Gastrocnemius medialis (tissue), 4 donors: ENCODE measurements at regions not wholly inside any gene's neighbourhood (a gene's known extent, or its start where the extent isn't known, plus 50 kb on each side); places are given as distances from the start of the nearest gene placed in this dataset.

Experiments used
- ATAC-seq, 2 donors: fragments of 150-250 bp; one replicate each; pipeline ENCODE4 v1.9.1; 2016
- DNase-seq, 2 donors: peaks; one replicate each; pipeline ENCODE4 v3.0.0-alpha.2; 2019
- H3K27ac ChIP-seq, 4 donors: fragments of 200-600 bp; sonication (generic); 1 replicate in 1 of 4; 2 replicates in 3 of 4; pipeline ENCODE4 v1.5.1; 2016 to 2018; ENCODE audit warnings: mild to moderate bottlenecking in 2 of 4, moderate library complexity in 1 of 4
- H3K27me3 ChIP-seq, 3 donors: fragments of 200-600 bp; sonication (generic) in 2 of 3; 1 replicate in 1 of 3; 2 replicates in 2 of 3; pipeline versions ENCODE4 v1.5.1 to v1.6.0; 2016 to 2019; ENCODE audit warnings: mild to moderate bottlenecking in 1 of 3, moderate library complexity in 1 of 3
- H3K36me3 ChIP-seq, 2 donors: fragments of 200-600 bp; sonication (generic) in 1 of 2; one replicate each; pipeline ENCODE4 v1.5.1; 2017 to 2018
- H3K4me1 ChIP-seq, 2 donors: fragments of 200-600 bp; sonication (generic) in 1 of 2; one replicate each; pipeline ENCODE4 v1.5.1; 2016 to 2017; ENCODE audit warnings: mild to moderate bottlenecking in 2 of 2
- H3K4me3 ChIP-seq, 4 donors: fragments of 200-600 bp; sonication (generic) in 3 of 4; 1 replicate in 1 of 4; 2 replicates in 3 of 4; pipeline ENCODE4 v1.5.1; 2016 to 2019; ENCODE audit warnings: mild to moderate bottlenecking in 2 of 4
- H3K9me3 ChIP-seq, 3 donors: fragments of 200-600 bp; sonication (generic) in 2 of 3; 1 replicate in 1 of 3; 2 replicates in 2 of 3; pipeline ENCODE4 v1.5.1; 2016 to 2019
- CTCF ChIP-seq, 5 experiments: fragments of 450-650 bp in 3 of 5; fragments of 200-600 bp in 2 of 5; sonication (generic) in 2 of 5; IDR thresholded peaks in 4 of 5; conservative IDR thresholded peaks in 1 of 5; 1 replicate in 4 of 5; 2 replicates in 1 of 5; pipeline ENCODE4 v1.5.1; 2016 to 2019; ENCODE audit warnings: antibody characterized with exemption in 5 of 5, mild to moderate bottlenecking in 3 of 5, moderate library complexity in 3 of 5
- POLR2A ChIP-seq, 2 donors: fragments of 450-650 bp; IDR thresholded peaks; one replicate each; pipeline ENCODE4 v1.6.1; 2017; ENCODE audit warnings: antibody characterized with exemption in 2 of 2, mild to moderate bottlenecking in 2 of 2, moderate library complexity in 2 of 2
- in situ Hi-C, 4 donors: fragments of 200-750 bp; cut with MboI; loops; one replicate each; pipeline versions ENCODE4 v1.15.0 to v1.8.0; 2017; ENCODE audit warnings: low sequenced_read_pairs in 4 of 4
- intact Hi-C: fragments of 100-400 bp; cut with DNase I; formaldehyde crosslinking; loops from one replicate; pipeline ENCODE4 v1.15.1; 2023; ENCODE audit warnings: low total_unique reads

GRCh38 chr6:145551164-145551563 lies 184.2 kb downstream of the EPM2A start:
- Histone ChIP-seq H3K36me3 (no peaks in the 10 kb centered on the region), H3K4me3 (no peak overlapping the region), H3K9me3 (no peaks in the 10 kb centered on the region), H3K27me3 (no peaks in the 10 kb centered on the region), H3K27ac (no peak overlapping the region), H3K4me1 (peaks cover 11 to 20% of the 10 kb centered on the region in 2 donors)
- DNase-seq (no peak), ATAC-seq (no peak)
- no peak for TF ChIP-seq POLR2A (IDR thresholded peaks at IDR 0.05)
- TF ChIP-seq CTCF (IDR thresholded peaks at IDR 0.05 in 4 of 5, conservative IDR thresholded peaks at IDR 0.05 in 1 of 5), result no peak
- intact Hi-C loops, result no loop called here
- in situ Hi-C loops, result no loop called here

GRCh38 chr6:145555084-145555483 lies 180.2 kb downstream of the EPM2A start:
- in situ Hi-C loops, result no loop called here
- H3K27ac ChIP-seq, result no peak overlapping the region
- ATAC-seq (no peak), DNase-seq (no peak)
- intact Hi-C loops, result no loop called here
- H3K4me1 ChIP-seq, result no peaks in the 10 kb centered on the region
- no peaks in the 10 kb centered on the region for H3K9me3 ChIP-seq
- TF ChIP-seq CTCF (IDR thresholded peaks at IDR 0.05 in 4 of 5, conservative IDR thresholded peaks at IDR 0.05 in 1 of 5), result no peak
- no peak for TF ChIP-seq POLR2A (IDR thresholded peaks at IDR 0.05)
- no peak overlapping the region for H3K4me3 ChIP-seq
- no peaks in the 10 kb centered on the region for H3K27me3 ChIP-seq
- H3K36me3 ChIP-seq, result no peaks in the 10 kb centered on the region

GRCh38 chr6:145557474-145557873 lies 177.8 kb downstream of the EPM2A start:
- Histone ChIP-seq H3K4me1 (no peaks in the 10 kb centered on the region), H3K27me3 (no peaks in the 10 kb centered on the region), H3K4me3 (no peak overlapping the region), H3K9me3 (no peaks in the 10 kb centered on the region), H3K27ac (no peak overlapping the region), H3K36me3 (no peaks in the 10 kb centered on the region)
- intact Hi-C loops (no loop called here), in situ Hi-C loops (no loop called here)
- ATAC-seq, result no peak
- no peak for DNase-seq
- no peak for TF ChIP-seq CTCF (IDR thresholded peaks at IDR 0.05 in 4 of 5, conservative IDR thresholded peaks at IDR 0.05 in 1 of 5)
- TF ChIP-seq POLR2A (IDR thresholded peaks at IDR 0.05), result no peak

- Histone ChIP-seq H3K27me3 (no peaks in the 10 kb centered on the region), H3K4me3 (no peak overlapping the region), H3K4me1 (no peaks in the 10 kb centered on the region), H3K36me3 (no peaks in the 10 kb centered on the region), H3K27ac (no peak overlapping the region), H3K9me3 (no peaks in the 10 kb centered on the region)
- TF ChIP-seq CTCF (IDR thresholded peaks at IDR 0.05 in 4 of 5, conservative IDR thresholded peaks at IDR 0.05 in 1 of 5) (no peak), POLR2A (IDR thresholded peaks at IDR 0.05) (no peak)
- DNase-seq (no peak), ATAC-seq (no peak)
- intact Hi-C loops (no loop called here), in situ Hi-C loops (no loop called here)
Measured at GRCh38 chr6:145559836-145560235, 175.5 kb downstream of the EPM2A start.
